Activated T-cell treated with anti-CD3 and anti-CD28 coated beads for 24 hours (primary cell): ENCODE measurements at regions not wholly inside any gene's neighbourhood (a gene's known extent, or its start where the extent isn't known, plus 50 kb on each side); places are given as distances from the start of the nearest gene placed in this dataset.

Experiments used
- DNase-seq: peaks from one replicate; pipeline ENCODE4 v3.0.0-alpha.2; 2020; ENCODE audit warnings: low read depth

DNA sequence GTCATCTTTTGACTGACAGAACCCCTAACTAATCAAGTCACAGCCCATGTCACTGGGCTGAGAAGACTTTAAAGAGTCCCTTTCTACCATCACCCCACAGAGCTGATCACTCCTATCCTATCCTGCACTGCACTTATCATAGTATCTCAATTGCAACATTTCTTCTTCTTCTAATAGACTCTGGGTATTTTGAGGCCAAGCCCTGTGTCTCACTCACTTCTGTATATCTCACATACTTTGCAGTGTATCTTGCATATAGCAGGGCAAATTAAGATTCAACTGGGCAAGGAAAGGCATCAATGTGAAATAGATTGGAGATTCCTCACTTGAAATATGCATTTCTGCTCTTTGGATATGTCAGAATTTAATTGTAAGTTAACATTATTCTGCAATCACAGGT is 531.5 kb upstream of the SLIT2 start:
- DNase-seq: no peak

DNA sequence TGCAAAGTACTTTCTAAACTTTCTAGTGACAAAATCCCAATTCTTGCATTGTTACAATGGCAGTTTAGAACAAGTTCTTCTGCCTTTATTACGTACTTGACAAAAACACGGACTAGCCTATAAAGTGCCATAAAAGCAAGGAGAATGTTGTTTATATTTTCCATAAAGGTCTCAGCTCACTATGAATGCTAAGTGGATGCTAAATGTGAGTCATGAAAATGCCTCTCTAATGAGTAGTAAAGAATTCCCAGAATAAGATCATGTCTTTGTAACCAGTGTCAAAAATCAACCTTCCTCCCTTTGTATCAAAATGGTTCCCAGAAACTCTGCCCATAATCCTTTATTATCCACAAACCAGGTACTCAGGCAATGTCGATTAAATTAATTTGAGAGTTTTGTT is 539.8 kb upstream of the SLIT2 start:
- DNase-seq: no peak

DNA sequence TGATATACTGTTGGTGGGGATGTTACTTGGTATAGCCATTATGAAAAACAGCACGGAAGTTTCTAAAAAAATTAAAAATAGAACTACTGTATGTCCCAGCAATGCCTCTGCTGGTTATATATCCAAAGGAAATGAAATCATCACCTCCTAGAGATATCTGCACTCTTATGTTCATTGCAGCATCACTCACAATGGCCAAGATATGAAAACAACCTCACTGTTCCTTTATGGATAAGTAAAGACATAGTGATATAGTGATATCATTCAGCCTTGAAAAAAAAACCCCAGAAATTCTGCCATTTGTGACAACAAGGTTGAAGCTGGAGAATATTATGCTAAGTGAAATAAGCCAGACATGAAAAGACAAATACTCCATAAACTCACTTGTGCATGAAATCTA is 543.8 kb upstream of the SLIT2 start:
- no peak for DNase-seq

DNA sequence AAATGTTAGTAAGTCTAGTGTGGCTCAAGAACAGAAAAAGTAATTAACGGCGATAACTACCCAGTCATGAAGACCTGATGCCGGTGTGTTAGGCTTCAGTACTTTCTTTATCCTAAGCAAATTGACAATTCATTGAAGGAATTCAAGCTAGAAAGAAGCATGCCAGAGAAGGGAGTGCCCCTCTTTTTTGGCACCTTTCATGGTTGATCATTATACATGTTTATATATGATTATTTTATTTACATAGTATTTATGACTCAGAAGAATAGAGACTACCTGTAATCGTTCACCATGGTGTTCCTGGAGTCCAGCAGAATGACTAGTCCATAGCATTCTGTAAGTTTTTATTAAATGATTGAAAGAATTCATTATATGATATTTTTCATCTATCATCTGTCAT is 548.3 kb upstream of the SLIT2 start:
- no peak for DNase-seq

DNA sequence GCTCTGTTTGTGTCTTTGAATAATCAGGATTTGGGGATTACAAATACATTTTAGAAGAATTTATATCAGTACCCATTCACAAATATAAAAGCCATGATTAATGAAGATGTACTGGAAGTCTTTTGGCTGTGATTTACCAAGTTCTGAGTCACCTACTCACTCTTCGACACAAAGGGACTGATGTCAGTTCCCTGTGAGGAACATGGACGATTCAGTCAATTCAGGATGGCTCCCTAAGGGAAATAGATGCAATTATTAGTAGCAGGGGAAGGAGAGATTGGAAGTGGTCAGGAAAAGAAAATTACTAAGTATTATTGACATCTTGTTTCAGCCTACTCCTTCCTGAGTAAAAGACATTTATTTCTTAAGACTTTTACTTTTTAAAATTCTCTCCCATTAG is 550.7 kb upstream of the SLIT2 start:
- DNase-seq: no peak

DNA sequence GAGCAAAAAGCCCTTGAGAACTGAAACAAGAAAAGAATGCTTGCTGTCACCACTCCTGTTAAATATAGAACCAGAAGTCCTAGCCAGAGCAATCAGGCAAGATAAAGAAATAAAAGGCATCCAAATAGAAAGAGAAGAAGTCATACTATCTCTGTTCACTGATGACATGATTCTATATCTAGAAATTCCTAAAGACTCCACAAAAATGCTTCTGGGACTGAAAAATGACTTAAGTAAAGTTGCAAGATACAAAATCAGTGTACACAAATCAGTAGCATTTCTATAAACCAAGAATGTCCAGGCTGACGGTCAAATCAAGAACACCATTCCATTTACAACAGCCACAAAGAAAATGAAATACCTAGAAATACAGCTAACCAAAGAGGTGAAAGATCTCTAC is 552.7 kb upstream of the SLIT2 start:
- DNase-seq: no peak

DNA sequence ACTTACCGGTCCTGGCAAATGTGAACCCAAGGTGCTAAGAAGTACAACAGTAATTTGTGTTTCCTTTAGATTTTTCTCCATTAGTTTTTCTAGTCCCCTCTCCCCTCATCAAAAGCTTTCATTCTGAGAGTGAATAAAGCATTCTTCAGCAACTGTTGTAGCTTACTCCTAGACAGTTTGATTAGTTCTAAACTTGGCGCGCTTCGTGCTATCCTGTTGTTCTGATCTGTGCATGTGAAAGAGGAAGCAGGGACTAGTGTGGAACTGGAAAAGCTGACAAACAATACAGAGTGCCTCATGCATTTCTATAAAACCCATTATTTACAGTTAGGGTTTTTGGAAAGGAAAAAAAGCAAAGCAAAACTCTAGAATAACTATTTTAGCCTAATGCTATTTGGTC is 556.9 kb upstream of the SLIT2 start:
- DNase-seq: no peak

DNA sequence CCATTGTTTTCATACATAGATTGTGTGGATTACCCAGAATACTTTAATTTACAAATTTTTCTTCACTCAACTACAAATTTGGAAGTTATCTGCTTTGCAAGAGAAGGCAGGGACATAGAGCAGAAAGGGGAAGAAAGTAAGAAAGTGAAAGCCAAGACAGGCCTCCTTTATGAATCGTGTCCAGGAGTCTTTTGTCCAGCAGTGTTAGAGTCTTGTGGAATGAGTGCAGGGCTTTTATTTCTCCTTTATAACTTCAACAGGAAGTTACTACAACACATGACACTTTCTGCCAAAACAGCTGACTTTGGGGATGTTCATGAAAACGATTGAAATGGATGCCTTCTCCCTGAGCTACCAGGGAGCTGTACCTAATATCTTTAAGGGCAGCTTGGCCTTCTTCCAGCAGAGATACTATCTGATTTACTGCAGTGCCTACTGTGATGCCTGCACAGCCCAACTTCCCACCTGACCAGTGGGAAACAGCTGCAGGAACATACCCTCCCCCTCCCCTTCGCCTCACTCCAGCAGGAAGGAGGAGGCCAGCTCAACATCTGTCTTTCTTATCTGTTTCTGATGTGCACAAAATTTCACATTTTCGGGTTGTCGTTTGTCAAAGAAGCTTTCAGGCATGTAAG is 557.7 kb upstream of the SLIT2 start:
- no peak for DNase-seq

DNA sequence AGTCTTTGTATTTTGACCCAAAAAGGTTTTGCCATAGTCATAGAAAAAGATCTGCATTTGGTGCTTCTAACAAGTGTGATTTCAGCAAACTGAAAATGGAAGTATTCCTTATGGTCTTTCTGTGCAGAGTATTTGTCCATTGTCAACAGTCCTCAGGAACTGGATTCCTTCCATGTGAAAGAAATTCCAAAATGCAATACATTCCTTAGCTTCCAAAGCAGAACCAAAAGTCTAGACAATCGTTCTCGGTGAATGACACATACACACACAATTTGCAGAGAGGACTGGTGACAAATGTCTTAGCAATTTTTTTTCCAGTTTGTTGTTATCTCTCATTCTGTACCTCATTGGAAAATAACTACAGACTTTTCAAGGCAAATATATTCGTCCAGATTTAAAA is 562.2 kb upstream of the SLIT2 start:
- DNase-seq: no peak

DNA sequence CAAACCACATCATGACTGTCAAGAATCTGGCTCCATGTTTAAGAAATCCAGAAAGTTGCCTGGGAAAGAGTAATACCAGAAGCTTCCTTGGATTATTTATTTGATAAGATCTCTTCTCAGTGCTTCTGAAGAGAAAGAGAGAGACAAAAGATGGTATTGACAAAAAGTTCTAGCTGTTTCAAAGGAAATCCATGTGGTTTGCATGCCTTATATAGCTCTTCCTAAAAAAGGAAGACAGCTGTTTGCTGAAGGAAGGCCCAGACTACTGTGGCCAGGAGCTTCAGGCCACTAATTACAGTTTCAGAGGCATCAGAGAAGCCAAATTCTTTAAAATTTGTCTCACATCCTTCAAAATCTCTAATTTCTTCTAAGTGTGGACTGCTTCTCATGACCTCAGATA is 565.2 kb upstream of the SLIT2 start:
- no peak for DNase-seq

DNA sequence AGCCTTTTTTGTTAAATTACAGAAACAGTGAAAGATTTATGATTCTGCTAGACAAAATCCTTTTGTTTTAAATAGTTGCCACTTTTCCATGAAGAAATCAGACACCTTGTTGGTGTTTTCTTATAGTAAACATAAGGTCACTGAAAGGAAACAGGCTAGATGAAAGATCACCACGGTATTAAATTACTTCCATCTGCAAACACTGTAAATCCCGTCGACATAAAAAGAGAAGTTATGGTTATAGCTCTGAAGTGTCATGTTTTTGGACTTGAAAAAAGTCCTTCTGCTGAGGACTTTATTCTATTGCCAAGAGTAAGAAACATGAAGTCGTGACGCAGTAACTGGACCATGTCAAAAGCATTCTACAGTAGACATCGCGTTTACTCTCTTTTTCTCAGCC is 567.6 kb upstream of the SLIT2 start:
- DNase-seq: no peak

DNA sequence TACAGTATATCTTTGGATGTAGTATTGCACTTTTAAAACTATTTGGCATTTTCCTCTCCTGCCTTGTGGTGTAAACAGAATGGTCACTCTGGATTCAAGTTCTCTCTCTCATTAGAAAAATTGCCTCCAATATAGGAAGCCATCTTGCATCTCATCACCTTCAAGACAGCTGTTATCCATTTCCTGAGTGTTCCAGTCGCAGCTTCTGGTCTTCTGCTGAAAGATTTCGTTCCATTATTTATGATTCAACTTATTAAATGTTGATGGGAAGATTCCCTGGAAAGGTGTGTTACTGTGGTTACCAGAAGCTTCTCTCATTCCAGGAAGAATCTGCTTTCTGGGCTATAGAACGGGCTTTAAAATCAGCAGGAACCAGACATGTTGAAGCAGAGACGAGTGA is 568.3 kb upstream of the SLIT2 start:
- DNase-seq: no peak

DNA sequence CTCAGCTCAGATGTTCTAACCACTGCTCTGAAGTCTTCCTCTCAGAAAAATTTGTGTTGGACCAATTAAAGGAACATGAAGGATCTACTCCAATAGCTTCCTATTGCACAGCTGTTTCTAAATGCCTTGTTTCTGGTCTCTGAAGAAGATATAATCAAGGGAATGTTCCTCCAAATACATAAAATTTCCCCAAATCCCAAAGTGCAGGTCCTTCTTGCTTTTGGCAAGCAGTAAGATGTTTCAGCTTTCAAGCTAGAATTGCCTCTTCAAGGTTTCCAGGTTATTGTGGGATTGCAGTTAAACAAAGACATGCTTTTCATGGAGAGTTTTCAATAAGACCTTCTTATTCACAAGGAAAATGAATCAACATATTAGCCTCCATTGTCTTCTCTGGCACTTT is 574.5 kb upstream of the SLIT2 start:
- DNase-seq: no peak

DNA sequence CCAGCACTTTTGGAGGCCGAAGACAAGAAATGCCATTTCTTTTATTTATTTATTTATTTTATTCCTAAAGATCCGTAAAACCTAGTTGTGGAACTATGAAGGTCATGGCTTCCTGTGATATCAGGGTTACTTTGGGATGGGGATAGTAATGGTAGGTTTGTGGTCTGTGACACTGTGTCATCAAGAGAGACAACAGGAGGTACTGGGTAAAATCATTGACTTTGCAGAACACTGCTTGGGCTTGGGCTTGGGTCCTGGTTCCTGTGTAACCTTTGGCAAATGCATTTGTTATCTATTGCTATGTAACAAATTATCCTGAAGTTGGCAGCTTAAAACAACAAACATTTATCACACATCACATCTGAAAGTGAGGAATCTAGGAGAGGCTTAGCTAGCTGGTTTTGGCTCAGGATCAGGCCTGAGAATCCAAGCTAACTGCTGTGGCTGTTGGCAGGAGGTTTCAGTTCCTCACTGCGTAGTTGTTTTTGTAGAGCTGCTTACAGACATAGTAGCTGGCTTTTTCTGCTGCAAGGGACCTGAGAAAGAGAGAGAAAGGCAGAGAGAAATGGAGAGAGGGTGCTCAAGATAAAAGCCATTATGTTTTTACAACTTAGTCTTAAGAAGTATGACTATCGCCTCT is 576.4 kb upstream of the SLIT2 start:
- no peak for DNase-seq

DNA sequence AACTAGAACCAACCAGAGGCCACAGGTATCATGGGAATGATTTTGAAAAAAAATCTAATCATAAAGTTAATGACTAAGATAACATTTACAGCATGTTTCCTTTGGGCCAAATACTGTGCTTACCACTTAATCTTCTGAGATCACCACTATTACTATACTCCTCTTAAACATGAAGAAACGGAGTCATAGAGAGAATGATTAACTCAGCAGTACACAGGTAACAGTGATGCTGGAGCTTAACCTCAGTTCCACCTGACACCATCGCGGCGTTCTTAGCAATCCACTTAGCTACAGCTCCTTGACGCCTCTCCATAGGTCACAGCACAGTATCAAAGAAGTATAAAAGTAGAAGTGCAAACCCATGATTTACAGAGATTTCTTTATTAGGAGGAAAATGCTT is 592.6 kb upstream of the SLIT2 start:
- no peak for DNase-seq

DNA sequence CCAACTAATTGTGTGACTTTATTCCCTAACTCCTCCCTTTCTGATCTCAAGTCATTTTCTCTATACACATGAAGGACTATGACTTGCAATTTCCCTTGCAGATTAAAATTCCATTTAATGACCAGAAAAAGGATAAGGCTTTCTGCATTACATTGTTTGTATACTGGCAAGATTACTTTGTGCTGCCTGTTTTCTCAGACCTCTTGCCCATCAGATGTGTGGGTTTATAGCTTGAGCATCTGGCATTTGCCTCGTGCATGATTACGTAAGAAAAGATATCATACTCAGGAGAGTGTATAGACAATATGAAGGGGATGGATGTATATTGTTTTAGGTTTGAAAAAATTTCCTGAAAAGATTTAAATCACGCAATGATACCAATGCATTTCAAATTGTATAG is 593.8 kb upstream of the SLIT2 start:
- DNase-seq: no peak

DNA sequence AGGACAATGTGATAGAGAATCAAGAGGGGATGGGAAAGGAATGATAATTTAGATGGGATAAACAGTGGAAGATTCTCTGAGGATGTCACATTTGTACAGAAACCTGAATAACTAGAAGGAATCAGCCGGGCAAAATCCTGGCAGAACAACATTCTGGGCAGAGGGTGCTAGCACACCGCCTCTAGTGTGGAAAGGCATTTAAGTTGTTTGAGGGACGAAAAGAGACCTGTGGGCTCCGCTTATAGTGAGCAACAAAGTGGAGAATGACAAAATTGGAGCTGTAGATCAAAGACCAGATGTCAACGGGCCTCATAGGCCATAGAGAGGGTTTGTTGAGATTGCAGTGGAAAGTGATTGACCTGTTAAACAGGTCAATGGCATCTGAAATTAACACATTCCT is 596.0 kb upstream of the SLIT2 start:
- DNase-seq: no peak

DNA sequence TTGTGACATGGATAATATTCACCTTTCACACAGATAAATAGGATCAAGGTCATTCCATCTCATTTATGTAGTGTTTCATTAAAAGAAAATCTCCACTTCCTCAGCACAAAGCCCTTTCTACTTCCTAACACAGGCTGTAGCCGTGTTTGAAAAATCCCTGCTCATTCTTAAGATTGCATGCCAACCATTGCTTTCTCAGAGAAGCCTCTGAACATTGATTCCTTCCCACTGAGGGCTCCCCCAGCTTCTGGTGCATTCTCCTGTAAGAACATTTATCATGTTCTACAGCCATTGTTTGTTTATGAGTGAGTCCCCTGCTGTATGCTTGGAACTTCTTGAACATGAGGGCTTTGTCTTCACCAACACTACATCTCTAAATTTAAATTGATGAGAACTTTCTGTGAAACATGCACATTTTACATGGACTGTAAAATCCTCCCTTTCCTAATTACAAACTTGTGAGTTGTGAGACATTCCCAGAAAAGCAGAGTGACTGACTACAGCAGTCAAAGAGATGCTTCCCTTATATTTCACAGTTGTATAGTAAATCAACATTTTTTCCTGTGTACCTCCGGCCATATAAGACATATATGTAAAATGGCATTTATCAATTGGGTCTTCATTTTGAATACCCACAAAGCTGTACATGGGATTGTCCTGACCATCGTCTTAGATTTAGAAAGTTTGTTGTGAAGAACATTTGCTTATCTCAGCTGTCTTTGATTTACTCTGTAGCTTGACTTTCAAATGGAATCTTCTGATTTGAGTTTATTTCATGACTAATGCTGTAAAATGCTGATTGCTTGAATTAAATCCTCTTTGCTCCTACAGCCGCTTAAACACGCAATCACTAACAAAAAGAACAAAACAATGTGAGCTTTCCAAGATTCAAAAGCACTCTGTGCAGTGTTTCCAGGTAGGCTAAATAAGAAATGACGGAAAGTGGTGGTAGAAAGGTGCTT is 600.5 kb upstream of the SLIT2 start:
- DNase-seq: no peak

DNA sequence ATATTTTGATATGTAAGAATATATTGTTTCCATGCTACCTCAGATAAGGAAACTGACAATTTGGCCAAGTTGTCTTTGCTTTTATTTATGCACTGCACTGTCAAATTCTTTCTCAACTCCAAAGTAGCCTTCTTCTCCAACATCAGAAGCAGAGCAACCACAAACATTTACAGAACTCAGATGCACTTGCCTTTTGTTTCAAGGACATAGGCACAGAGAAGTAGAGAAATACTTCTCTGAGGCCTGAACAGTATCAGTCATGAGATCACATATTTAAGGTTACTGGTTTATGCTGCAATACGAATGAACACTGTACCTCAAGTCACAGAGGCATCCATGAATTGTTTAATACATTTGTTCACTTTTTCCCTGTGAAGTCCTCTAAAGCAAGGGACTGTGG is 606.1 kb upstream of the SLIT2 start:
- no peak for DNase-seq

DNA sequence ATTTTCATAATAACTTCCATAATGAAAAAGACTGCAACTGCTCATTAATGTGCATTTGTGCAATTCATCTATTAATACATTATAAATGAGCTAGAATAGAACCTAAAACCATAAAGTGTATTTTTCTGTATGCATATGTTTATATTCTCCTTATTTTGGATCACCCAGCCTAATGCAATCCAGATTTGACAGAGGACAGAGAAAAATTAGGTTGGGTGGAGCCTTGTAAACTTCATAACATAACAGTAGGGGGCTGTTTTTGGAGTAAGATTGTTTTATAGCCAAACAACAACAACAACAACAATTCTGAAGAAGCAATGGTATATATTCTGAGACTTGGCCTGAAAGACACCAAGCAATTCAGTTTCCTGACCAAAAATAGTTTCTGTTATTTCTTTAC is 615.3 kb upstream of the SLIT2 start:
- no peak for DNase-seq

DNA sequence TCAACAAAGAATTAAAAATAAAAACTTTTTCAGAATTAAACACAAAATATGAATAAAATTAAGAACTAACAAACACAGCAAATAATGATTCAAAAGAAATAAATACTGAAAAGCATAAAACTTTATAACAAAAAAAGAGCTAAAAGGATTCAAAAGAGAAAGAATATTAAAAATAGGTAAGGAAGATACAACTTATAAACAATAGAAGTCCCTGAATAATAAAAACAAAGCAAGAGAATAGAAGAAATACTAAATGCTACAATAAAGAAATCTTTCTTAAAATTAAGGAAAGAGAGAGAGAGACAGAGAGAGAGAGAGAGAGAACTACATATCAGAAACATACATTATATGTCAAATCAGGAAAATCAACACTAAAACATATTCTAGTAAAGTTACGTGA is 619.9 kb upstream of the SLIT2 start:
- no peak for DNase-seq

DNA sequence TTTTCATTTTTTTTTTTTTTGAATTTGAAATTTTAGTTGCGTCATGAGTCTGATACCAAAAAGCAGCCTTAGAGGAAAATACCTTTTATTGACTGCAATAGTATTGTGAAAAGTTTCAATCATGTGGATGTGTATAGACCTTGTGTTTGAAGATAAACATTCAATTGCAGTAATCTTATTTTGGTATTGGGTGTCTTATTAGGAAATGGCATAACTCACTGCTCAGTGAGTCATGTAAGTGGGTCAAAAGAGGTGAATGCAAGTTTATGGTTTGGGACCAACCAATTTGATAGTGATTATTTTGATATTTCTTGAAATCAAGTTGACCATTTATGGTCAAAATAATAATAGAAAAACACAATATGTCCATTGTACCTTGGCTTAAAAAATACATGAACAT is 627.8 kb upstream of the SLIT2 start:
- no peak for DNase-seq

DNA sequence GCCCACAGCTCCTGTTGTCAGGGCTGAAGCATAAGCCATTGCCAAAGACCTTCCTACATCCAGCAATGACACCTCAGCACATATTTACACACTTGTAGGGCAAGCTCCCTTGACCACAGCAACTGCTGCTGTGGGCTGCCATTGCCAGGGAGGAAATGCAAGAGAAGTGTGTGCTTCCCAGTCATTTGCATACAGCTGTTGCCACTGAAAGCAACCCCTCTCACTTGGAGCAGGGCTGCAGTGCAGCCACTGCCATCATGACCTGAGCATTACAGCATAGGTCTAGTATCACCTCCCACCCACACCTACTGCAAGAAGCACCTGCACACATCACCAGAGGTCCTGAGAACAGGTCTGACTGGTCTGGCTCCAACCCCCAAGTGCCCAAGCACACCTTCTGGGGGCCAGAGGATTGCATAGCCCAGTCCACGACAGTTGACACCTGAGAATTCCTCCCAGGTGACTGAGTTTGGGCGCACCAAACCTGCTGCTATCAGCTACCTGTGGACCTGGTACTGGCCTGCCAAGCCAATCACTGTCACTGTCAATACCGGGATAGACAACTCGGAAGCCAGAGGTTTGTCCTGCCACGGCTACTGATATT is 636.5 kb upstream of the SLIT2 start:
- DNase-seq: no peak
